Ishikawa (cell line): ENCODE measurements at regions not wholly inside any gene's neighbourhood (a gene's known extent, or its start where the extent isn't known, plus 50 kb on each side); places are given as distances from the start of the nearest gene placed in this dataset.

Experiments
- CEBPB ChIP-seq: IDR thresholded peaks from 2 replicates; pipeline ENCODE4 v1.6.1; 2012
- CREB1 ChIP-seq: IDR thresholded peaks from 2 replicates; pipeline ENCODE4 v1.6.1; 2012; ENCODE audit warnings: low read depth
- EGR1 ChIP-seq: IDR thresholded peaks from 2 replicates; pipeline ENCODE4 v1.6.1; 2012
- EP300 ChIP-seq: IDR thresholded peaks from 2 replicates; pipeline ENCODE4 v1.6.1; 2012; ENCODE audit warnings: borderline replicate concordance
- FOXM1 ChIP-seq: IDR thresholded peaks from 2 replicates; pipeline ENCODE4 v1.6.1; 2012; ENCODE audit warnings: low read depth, borderline replicate concordance
- NFIC ChIP-seq: IDR thresholded peaks from 2 replicates; pipeline ENCODE4 v1.6.1; 2012
- RAD21 ChIP-seq: IDR thresholded peaks from 2 replicates; pipeline ENCODE4 v1.6.1; 2012; ENCODE audit warnings: low read depth
- TAF1 ChIP-seq: IDR thresholded peaks from 2 replicates; pipeline ENCODE4 v1.6.1; 2012; ENCODE audit warnings: low read depth, mild to moderate bottlenecking
- TCF12 ChIP-seq: IDR thresholded peaks from 2 replicates; pipeline ENCODE4 v1.6.1; 2012; ENCODE audit warnings: low read depth
- TEAD4 ChIP-seq: IDR thresholded peaks from 2 replicates; pipeline ENCODE4 v1.6.1; 2012
- YY1 ChIP-seq: IDR thresholded peaks from 2 replicates; pipeline ENCODE4 v1.6.1; 2012; ENCODE audit warnings: low read depth
- ZBTB7A ChIP-seq: IDR thresholded peaks from 2 replicates; pipeline ENCODE4 v1.6.1; 2012; ENCODE audit warnings: low read depth
- TF ChIP-seq, protein P1 (sequence below): IDR thresholded peaks from 2 replicates; pipeline ENCODE4 v1.6.1; 2012; ENCODE audit warnings: low read depth, mild to moderate bottlenecking
- TF ChIP-seq, protein P2 (sequence below): IDR thresholded peaks from 2 replicates; pipeline ENCODE4 v1.6.1; 2012
- TF ChIP-seq, protein P3 (sequence below): IDR thresholded peaks from 2 replicates; pipeline ENCODE4 v1.6.1; 2012

DNA sequence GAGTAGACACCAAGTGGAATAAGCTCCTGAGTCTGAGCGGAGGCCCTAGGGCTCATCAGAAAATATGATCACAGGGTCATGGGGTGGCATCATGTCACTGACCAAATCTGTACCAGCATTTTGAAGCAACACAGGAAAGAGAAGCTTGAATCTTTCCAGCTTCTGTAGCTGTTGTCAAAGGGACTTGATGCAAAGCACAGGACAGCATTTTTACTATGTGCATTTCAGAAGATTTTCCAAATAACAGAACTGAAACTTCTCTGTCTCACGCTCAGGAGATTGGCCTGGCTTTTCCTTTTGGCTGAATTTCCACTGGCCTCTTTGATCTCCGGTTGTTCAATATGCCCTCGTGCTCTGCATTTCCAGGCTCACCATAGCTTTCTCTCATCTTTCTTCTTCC is 127.2 kb upstream of the ATP1B1 start:
- TF ChIP-seq ZBTB7A (no peak), EP300 (no peak), CEBPB (no peak), RAD21 (no peak), YY1 (no peak), TAF1 (no peak), EGR1 (no peak), TCF12 (no peak), CREB1 (no peak), NFIC (no peak), TEAD4 (no peak), FOXM1 (no peak)
- TF ChIP-seq, protein P1, sequence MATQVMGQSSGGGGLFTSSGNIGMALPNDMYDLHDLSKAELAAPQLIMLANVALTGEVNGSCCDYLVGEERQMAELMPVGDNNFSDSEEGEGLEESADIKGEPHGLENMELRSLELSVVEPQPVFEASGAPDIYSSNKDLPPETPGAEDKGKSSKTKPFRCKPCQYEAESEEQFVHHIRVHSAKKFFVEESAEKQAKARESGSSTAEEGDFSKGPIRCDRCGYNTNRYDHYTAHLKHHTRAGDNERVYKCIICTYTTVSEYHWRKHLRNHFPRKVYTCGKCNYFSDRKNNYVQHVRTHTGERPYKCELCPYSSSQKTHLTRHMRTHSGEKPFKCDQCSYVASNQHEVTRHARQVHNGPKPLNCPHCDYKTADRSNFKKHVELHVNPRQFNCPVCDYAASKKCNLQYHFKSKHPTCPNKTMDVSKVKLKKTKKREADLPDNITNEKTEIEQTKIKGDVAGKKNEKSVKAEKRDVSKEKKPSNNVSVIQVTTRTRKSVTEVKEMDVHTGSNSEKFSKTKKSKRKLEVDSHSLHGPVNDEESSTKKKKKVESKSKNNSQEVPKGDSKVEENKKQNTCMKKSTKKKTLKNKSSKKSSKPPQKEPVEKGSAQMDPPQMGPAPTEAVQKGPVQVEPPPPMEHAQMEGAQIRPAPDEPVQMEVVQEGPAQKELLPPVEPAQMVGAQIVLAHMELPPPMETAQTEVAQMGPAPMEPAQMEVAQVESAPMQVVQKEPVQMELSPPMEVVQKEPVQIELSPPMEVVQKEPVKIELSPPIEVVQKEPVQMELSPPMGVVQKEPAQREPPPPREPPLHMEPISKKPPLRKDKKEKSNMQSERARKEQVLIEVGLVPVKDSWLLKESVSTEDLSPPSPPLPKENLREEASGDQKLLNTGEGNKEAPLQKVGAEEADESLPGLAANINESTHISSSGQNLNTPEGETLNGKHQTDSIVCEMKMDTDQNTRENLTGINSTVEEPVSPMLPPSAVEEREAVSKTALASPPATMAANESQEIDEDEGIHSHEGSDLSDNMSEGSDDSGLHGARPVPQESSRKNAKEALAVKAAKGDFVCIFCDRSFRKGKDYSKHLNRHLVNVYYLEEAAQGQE = no peak
- TF ChIP-seq, protein P2, sequence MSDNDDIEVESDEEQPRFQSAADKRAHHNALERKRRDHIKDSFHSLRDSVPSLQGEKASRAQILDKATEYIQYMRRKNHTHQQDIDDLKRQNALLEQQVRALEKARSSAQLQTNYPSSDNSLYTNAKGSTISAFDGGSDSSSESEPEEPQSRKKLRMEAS = no peak
- TF ChIP-seq, protein P3, sequence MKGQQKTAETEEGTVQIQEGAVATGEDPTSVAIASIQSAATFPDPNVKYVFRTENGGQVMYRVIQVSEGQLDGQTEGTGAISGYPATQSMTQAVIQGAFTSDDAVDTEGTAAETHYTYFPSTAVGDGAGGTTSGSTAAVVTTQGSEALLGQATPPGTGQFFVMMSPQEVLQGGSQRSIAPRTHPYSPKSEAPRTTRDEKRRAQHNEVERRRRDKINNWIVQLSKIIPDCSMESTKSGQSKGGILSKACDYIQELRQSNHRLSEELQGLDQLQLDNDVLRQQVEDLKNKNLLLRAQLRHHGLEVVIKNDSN = no peak

DNA sequence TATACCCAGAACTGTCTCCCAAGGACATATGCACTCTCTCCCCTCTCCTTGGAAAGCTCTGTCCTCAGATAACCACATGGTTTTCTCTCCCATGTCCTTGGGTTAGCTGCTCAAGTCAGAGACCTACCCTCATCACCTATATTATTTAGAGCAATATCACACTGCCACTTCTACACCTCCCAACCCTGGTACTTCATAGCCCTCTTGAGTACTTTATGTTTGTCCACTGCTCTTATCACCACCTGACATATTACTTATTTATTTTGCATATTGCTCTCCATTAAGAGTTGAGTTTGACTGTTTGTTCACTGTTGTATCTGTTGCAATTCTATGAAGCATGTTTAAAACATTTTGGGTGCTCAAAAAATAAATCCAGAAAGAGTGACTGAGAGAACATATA is 126.3 kb upstream of the ATP1B1 start:
- TF ChIP-seq, protein P3 = no peak
- TF ChIP-seq YY1 (no peak), TEAD4 (no peak), ZBTB7A (no peak), CREB1 (no peak), EP300 (no peak), RAD21 (no peak), NFIC (no peak), TAF1 (no peak)
- TF ChIP-seq, protein P1 = no peak

DNA sequence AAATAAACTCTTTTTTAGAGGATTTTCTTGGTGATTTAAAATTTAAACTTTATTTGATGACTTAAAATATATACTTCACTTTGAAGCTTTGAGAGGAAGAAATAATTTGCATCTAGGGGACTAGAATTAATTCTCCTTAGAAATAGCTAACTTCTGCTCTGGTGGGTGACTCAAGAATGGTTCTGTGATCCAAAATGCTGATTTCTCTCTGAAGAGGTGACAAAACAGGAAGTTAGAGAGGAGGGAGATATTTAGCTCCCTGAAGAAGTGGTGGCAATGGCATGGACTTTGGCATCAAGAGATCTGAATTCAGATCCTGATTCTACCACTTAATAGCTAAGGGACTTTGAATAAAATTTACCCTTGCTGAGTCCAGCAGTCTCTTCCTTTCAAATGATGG is 125.8 kb upstream of the ATP1B1 start:
- TF ChIP-seq ZBTB7A (no peak), TAF1 (no peak), TCF12 (no peak), FOXM1 (no peak)
- TF ChIP-seq, protein P2 = no peak
- TF ChIP-seq, protein P1 = no peak
- TF ChIP-seq, protein P3 = no peak

DNA sequence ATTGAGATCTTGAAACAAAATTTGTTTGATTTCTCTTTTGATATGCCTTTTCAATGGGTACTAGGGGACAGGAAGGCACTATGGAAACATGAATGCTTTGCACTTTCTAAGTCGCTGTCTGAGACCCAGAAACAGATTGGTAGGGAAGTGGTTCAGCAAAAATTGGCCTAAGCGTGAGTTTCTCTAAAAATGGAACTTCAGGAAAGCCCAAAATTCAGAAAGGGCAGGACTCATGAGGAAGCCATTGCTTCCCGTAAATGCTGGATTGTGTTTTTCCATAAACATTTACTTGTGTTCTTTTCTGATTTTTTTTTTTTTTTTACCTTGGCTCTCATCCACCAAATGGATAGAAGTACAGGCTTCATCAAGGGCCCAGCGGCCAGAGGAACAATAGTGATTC is 123.7 kb upstream of the ATP1B1 start:
- TF ChIP-seq, protein P1 = no peak
- TF ChIP-seq TEAD4 = no peak
- no peak for TF ChIP-seq YY1
- no peak for TF ChIP-seq RAD21
- TF ChIP-seq NFIC = no peak
- no peak for TF ChIP-seq EGR1
- TF ChIP-seq CREB1 = no peak
- no peak for TF ChIP-seq ZBTB7A
- TF ChIP-seq CEBPB = no peak
- TF ChIP-seq, protein P3 = no peak
- no peak for TF ChIP-seq TAF1
- TF ChIP-seq TCF12 = no peak
- TF ChIP-seq, protein P2 = no peak
